ENCODE measurements at regions not wholly inside any gene's neighbourhood (a gene's known extent, or its start where the extent isn't known, plus 50 kb on each side); places are given as distances from the start of the nearest gene placed in this dataset.

DNA sequence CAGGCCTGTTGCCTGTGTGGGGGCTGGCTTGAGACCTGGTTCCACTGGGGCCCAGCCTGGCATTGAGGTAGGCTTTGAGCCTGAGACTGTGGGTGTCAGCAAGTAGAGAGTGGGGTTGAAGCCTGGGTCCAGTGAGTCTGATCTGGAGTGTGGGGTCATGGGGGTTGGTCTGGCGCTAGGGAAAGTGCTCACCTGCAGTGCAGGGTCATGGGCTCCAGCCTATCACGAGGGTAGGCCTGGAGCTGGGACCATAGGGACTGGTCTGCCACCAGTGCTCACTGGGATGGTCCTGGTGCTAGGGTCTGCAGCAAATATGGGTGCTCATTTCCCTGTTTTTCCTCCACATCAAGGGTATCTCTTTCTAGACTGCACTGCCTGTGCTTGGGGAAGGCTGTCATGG lies 95.4 kb upstream of the KLF14 start:
- 100% methylated on average over 2 of the region's 2 CpGs for WGBS (ENCODE audit: insufficient coverage)
- Histone ChIP-seq H3K9me3 (ENCODE audit: control extremely low read depth in 1 of 5, control insufficient read depth in 4 of 5, insufficient read depth in 2 of 5, low read depth in 1 of 5, low read length in 4 of 5) (peaks cover 0 to 24% (median 2%) of the 10 kb centered on the region in 5 experiments), H3K27me3 (replicated peaks in 2 of 5; ENCODE audit: control insufficient read depth in 4 of 5, insufficient read depth in 5 of 5, low read length in 4 of 5) (no peaks in the 10 kb centered on the region), H3K4me3 (ENCODE audit: control insufficient read depth in 1 of 7, extremely low read depth in 1 of 7, insufficient read depth in 4 of 7, low read depth in 2 of 7, low read length in 6 of 7) (no peak overlapping the region), H3K4me1 (ENCODE audit: control extremely low read depth in 1 of 4, control insufficient read depth in 4 of 4, insufficient read depth in 4 of 4, low read length in 3 of 4) (no peaks in the 10 kb centered on the region), H3K36me3 (ENCODE audit: control insufficient read depth in 4 of 4, insufficient read depth in 4 of 4, low read length in 3 of 4) (no peaks in the 10 kb centered on the region), H3K27ac (ENCODE audit: insufficient read depth in 1 of 2, low read depth in 1 of 2, low read length in 2 of 2, poor library complexity in 1 of 2, severe bottlenecking in 2 of 2) (no peak overlapping the region)
- ChIA-PET CTCF (no interaction called here), POLR2A (no interaction called here)
- DNase-seq = no peak

DNA sequence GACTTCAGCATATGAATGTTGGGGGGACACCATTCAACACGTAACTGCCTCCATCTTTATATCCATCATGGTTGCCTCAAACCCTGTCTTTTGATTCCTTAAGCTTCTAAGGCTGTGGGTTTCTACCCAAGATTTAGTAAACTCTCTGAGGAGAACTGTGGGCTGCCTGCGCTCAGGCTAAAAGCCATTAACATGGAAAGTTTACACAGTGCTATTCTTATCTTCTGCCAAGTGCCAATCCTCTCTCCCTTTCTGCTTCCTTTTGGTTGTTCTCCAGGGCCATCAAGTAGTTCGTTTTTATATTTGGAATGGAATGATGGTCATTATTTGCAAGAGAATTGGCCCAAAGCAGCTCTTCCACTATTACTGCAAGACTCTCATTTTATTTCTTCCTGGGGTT lies 97.3 kb upstream of the KLF14 start:
- no peaks in the 10 kb centered on the region for H3K27me3 ChIP-seq (replicated peaks in 2 of 5; ENCODE audit: control insufficient read depth in 4 of 5, insufficient read depth in 5 of 5, low read length in 4 of 5)
- no peak overlapping the region for H3K27ac ChIP-seq (ENCODE audit: insufficient read depth in 1 of 2, low read depth in 1 of 2, low read length in 2 of 2, poor library complexity in 1 of 2, severe bottlenecking in 2 of 2)
- CTCF ChIA-PET = interaction anchor here (0.7 to 1.6 kb wide), 7 partner anchors 9 to 789 kb away, joined by 3 to 4 read pairs (median 3); no protein-coding TSS in a partner anchor
- peaks cover 0 to 8% (median 4%) of the 10 kb centered on the region in 4 experiments for H3K4me1 ChIP-seq (ENCODE audit: control extremely low read depth in 1 of 4, control insufficient read depth in 4 of 4, insufficient read depth in 4 of 4, low read length in 3 of 4)
- H3K4me3 ChIP-seq (ENCODE audit: control insufficient read depth in 1 of 7, extremely low read depth in 1 of 7, insufficient read depth in 4 of 7, low read depth in 2 of 7, low read length in 6 of 7) = no peak overlapping the region
- H3K36me3 ChIP-seq (ENCODE audit: control insufficient read depth in 4 of 4, insufficient read depth in 4 of 4, low read length in 3 of 4) = no peaks in the 10 kb centered on the region
- POLR2A ChIA-PET = interaction anchor here (0.6 kb wide), 1 partner anchor 273 kb away, joined by 4 read pairs; no protein-coding TSS in a partner anchor
- DNase-seq = no peak
- peaks cover 0 to 15% (median 0%) of the 10 kb centered on the region in 5 experiments for H3K9me3 ChIP-seq (ENCODE audit: control extremely low read depth in 1 of 5, control insufficient read depth in 4 of 5, insufficient read depth in 2 of 5, low read depth in 1 of 5, low read length in 4 of 5)
- 100% methylated on average over 2 of the region's 3 CpGs for WGBS (ENCODE audit: insufficient coverage)

DNA sequence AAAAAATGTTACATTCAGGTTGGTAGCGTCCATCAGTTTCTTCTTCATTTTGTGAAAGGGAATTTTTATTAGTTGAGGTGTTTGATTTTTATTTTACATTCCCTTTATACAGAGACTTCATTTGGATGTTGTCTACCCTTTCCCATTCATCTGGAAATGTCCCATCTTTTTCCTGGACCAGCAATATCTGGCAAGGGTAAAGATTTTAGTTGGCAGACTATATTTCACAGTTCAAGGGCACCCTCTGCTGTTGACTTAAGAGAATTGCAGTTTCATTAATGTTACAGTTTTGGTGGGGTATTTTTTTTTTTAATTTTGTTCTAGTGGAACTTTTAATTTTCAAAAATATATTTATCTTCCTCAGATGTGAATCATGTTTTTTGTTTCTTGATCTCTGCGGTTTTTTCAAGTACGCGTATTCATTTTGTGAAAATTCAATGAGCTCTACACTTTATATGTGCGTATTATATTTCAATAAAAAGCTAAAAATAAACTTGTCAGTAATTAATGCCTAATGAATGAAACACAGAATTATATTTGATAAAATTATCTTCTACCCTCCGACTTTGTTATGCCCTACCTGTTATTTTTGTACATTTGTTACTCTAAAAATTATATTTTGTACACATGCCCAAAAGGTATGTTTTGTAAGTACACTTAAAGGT lies 97.9 kb upstream of the KLF14 start:
- ChIA-PET CTCF (interaction anchor here (0.7 to 1.6 kb wide), 8 partner anchors 9 to 790 kb away, joined by 3 to 4 read pairs (median 4); no protein-coding TSS in a partner anchor), POLR2A (no interaction called here)
- Histone ChIP-seq H3K4me3 (ENCODE audit: control insufficient read depth in 1 of 7, extremely low read depth in 1 of 7, insufficient read depth in 4 of 7, low read depth in 2 of 7, low read length in 6 of 7) (no peak overlapping the region), H3K36me3 (ENCODE audit: control insufficient read depth in 4 of 4, insufficient read depth in 4 of 4, low read length in 3 of 4) (no peaks in the 10 kb centered on the region), H3K27ac (ENCODE audit: insufficient read depth in 1 of 2, low read depth in 1 of 2, low read length in 2 of 2, poor library complexity in 1 of 2, severe bottlenecking in 2 of 2) (no peak overlapping the region), H3K9me3 (ENCODE audit: control extremely low read depth in 1 of 5, control insufficient read depth in 4 of 5, insufficient read depth in 2 of 5, low read depth in 1 of 5, low read length in 4 of 5) (peaks cover 0 to 12% (median 0%) of the 10 kb centered on the region in 5 experiments), H3K4me1 (ENCODE audit: control extremely low read depth in 1 of 4, control insufficient read depth in 4 of 4, insufficient read depth in 4 of 4, low read length in 3 of 4) (peaks cover 0 to 14% (median 7%) of the 10 kb centered on the region in 4 experiments), H3K27me3 (replicated peaks in 2 of 5; ENCODE audit: control insufficient read depth in 4 of 5, insufficient read depth in 5 of 5, low read length in 4 of 5) (no peaks in the 10 kb centered on the region)
- no CpG with 5 or more reads among the region's 6 CpGs for WGBS (ENCODE audit: insufficient coverage)
- DNase-seq = peak; percentile 38 to 73 (median 56)

DNA sequence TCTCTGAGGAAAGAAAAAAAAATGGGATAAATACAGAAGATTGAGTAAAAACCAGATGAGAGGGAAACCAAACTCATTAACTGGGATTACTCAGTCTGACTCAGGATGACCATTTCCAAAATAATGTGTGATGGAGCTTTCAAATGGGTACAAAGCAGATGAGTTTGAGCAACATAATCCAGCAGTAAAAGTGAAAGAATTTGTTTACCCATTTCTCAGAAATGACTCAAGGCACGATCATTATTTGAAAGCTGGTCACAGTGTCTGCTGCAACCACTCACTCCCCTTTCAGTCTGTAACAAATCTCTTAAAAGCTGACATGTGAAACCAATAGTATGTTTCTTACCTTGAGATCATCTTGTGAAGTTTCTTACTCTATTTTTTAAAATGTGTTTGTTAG lies 104.7 kb upstream of the KLF14 start:
- DNase-seq = no peak
- Histone ChIP-seq H3K27ac (ENCODE audit: insufficient read depth in 1 of 2, low read depth in 1 of 2, low read length in 2 of 2, poor library complexity in 1 of 2, severe bottlenecking in 2 of 2) (no peak overlapping the region), H3K36me3 (ENCODE audit: control insufficient read depth in 4 of 4, insufficient read depth in 4 of 4, low read length in 3 of 4) (no peaks in the 10 kb centered on the region), H3K27me3 (replicated peaks in 2 of 5; ENCODE audit: control insufficient read depth in 4 of 5, insufficient read depth in 5 of 5, low read length in 4 of 5) (no peaks in the 10 kb centered on the region), H3K4me3 (ENCODE audit: control insufficient read depth in 1 of 7, extremely low read depth in 1 of 7, insufficient read depth in 4 of 7, low read depth in 2 of 7, low read length in 6 of 7) (no peak overlapping the region), H3K4me1 (ENCODE audit: control extremely low read depth in 1 of 4, control insufficient read depth in 4 of 4, insufficient read depth in 4 of 4, low read length in 3 of 4) (peaks cover 0 to 32% (median 20%) of the 10 kb centered on the region in 4 experiments), H3K9me3 (ENCODE audit: control extremely low read depth in 1 of 5, control insufficient read depth in 4 of 5, insufficient read depth in 2 of 5, low read depth in 1 of 5, low read length in 4 of 5) (no peaks in the 10 kb centered on the region)
- 100% methylated on average over 1 of the region's 1 CpG for WGBS (ENCODE audit: insufficient coverage)
- ChIA-PET CTCF (no interaction called here), POLR2A (no interaction called here)

DNA sequence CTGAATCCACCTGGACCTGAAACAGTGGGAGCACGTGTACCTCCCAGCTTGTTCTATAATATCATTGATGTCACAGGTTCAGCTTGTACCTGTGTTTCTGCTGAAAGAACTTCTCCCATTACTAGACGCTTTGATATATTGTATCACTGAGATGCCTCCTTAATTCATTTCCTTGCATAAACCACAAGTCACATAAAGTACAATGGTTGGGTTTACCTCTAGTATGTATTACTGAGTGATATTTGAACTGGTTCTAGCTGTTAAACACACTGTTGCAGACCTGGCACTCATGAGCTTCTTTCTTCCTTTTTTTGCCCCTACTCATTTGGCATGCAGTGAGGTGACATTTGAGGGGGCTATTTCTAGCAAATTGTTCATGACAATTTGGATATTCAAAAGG lies 106.6 kb upstream of the KLF14 start:
- no peaks in the 10 kb centered on the region for H3K27me3 ChIP-seq (replicated peaks in 2 of 5; ENCODE audit: control insufficient read depth in 4 of 5, insufficient read depth in 5 of 5, low read length in 4 of 5)
- no peaks in the 10 kb centered on the region for H3K9me3 ChIP-seq (ENCODE audit: control extremely low read depth in 1 of 5, control insufficient read depth in 4 of 5, insufficient read depth in 2 of 5, low read depth in 1 of 5, low read length in 4 of 5)
- H3K27ac ChIP-seq (ENCODE audit: insufficient read depth in 1 of 2, low read depth in 1 of 2, low read length in 2 of 2, poor library complexity in 1 of 2, severe bottlenecking in 2 of 2) = no peak overlapping the region
- DNase-seq = no peak
- H3K4me1 ChIP-seq (ENCODE audit: control extremely low read depth in 1 of 4, control insufficient read depth in 4 of 4, insufficient read depth in 4 of 4, low read length in 3 of 4) = peaks cover 0 to 32% (median 20%) of the 10 kb centered on the region in 4 experiments
- no peak overlapping the region for H3K4me3 ChIP-seq (ENCODE audit: control insufficient read depth in 1 of 7, extremely low read depth in 1 of 7, insufficient read depth in 4 of 7, low read depth in 2 of 7, low read length in 6 of 7)
- H3K36me3 ChIP-seq (ENCODE audit: control insufficient read depth in 4 of 4, insufficient read depth in 4 of 4, low read length in 3 of 4) = no peaks in the 10 kb centered on the region
- CTCF ChIA-PET = interaction anchor here (0.6 to 1.8 kb wide), 3 partner anchors 8 to 34 kb away, joined by 3 to 4 read pairs (median 3); no protein-coding TSS in a partner anchor
- POLR2A ChIA-PET = interaction anchor here (0.6 kb wide), 2 partner anchors 500 to 547 kb away, joined by 3 to 4 read pairs; no protein-coding TSS in a partner anchor
- WGBS (ENCODE audit: insufficient coverage) = 100% methylated on average over 1 of the region's 2 CpGs

DNA sequence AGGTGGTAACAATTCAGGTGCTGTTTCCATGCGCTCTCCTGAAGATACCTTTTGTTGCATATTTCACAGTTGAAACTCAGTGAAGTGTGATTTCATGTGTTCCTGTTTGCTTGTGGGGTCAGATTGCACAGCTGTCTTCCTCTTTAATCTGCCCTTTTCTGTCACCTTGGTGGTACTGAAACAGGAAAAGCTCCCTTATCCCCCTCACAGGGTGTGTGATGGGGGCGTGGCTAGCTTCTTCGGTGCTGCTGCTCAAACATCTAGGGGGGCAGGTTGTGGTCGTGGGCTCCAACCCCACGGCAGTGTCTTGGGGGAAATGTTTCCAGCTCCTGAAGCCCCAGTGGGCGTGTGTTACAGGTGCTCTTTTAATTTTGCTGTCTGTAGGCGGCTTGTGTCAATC lies 107.4 kb upstream of the KLF14 start:
- ChIA-PET POLR2A (no interaction called here), CTCF (no interaction called here)
- no peak overlapping the region for H3K4me3 ChIP-seq (ENCODE audit: control insufficient read depth in 1 of 7, extremely low read depth in 1 of 7, insufficient read depth in 4 of 7, low read depth in 2 of 7, low read length in 6 of 7)
- H3K4me1 ChIP-seq (ENCODE audit: control extremely low read depth in 1 of 4, control insufficient read depth in 4 of 4, insufficient read depth in 4 of 4, low read length in 3 of 4) = peaks cover 0 to 23% (median 16%) of the 10 kb centered on the region in 4 experiments
- H3K27ac ChIP-seq (ENCODE audit: insufficient read depth in 1 of 2, low read depth in 1 of 2, low read length in 2 of 2, poor library complexity in 1 of 2, severe bottlenecking in 2 of 2) = no peak overlapping the region
- H3K36me3 ChIP-seq (ENCODE audit: control insufficient read depth in 4 of 4, insufficient read depth in 4 of 4, low read length in 3 of 4) = no peaks in the 10 kb centered on the region
- H3K27me3 ChIP-seq (replicated peaks in 2 of 5; ENCODE audit: control insufficient read depth in 4 of 5, insufficient read depth in 5 of 5, low read length in 4 of 5) = no peaks in the 10 kb centered on the region
- DNase-seq = peak in 2 of 3 donors; percentile 69 to 78
- 32% methylated on average over 5 of the region's 7 CpGs for WGBS (ENCODE audit: insufficient coverage)
- no peaks in the 10 kb centered on the region for H3K9me3 ChIP-seq (ENCODE audit: control extremely low read depth in 1 of 5, control insufficient read depth in 4 of 5, insufficient read depth in 2 of 5, low read depth in 1 of 5, low read length in 4 of 5)

DNA sequence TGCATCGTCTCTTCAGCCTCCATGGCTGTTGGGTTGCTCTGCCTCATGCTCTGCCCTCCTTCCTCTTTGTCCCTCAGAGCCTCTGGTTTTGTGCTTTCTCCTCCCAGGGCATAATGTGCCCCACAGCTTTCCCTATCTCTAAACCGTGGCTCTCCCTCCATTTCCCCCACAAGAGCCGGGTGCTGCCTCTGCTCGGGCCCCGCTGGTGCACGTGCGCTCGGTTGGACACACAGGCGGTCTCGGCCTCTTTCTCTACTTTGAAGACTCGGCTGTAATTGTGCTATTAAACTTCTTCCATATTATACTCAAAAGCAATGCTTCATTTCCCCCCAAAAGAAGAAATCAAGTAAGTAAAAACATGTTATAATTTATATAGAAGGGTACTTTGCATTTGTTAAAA lies 109.7 kb upstream of the KLF14 start:
- no peak for DNase-seq
- POLR2A ChIA-PET = interaction anchor here (0.5 kb wide), 1 partner anchor 979 kb away, joined by 3 read pairs; no protein-coding TSS in a partner anchor
- Histone ChIP-seq H3K27ac (ENCODE audit: insufficient read depth in 1 of 2, low read depth in 1 of 2, low read length in 2 of 2, poor library complexity in 1 of 2, severe bottlenecking in 2 of 2) (no peak overlapping the region), H3K36me3 (ENCODE audit: control insufficient read depth in 4 of 4, insufficient read depth in 4 of 4, low read length in 3 of 4) (no peaks in the 10 kb centered on the region), H3K4me1 (ENCODE audit: control extremely low read depth in 1 of 4, control insufficient read depth in 4 of 4, insufficient read depth in 4 of 4, low read length in 3 of 4) (peaks cover 0 to 19% (median 13%) of the 10 kb centered on the region in 4 experiments), H3K9me3 (ENCODE audit: control extremely low read depth in 1 of 5, control insufficient read depth in 4 of 5, insufficient read depth in 2 of 5, low read depth in 1 of 5, low read length in 4 of 5) (no peaks in the 10 kb centered on the region), H3K4me3 (ENCODE audit: control insufficient read depth in 1 of 7, extremely low read depth in 1 of 7, insufficient read depth in 4 of 7, low read depth in 2 of 7, low read length in 6 of 7) (no peak overlapping the region), H3K27me3 (replicated peaks in 2 of 5; ENCODE audit: control insufficient read depth in 4 of 5, insufficient read depth in 5 of 5, low read length in 4 of 5) (no peaks in the 10 kb centered on the region)
- CTCF ChIA-PET = no interaction called here
- WGBS (ENCODE audit: insufficient coverage) = 100% methylated on average over 4 of the region's 11 CpGs
